CD4-positive, alpha-beta T cell (primary cell): ENCODE measurements at regions not wholly inside any gene's neighbourhood (a gene's known extent, or its start where the extent isn't known, plus 50 kb on each side); places are given as distances from the start of the nearest gene placed in this dataset.

ENCODE experiments used
- ATAC-seq: fragments of 200-7000 bp; cut with Tn5 transposase; one replicate; pipeline ENCODE4 v1.10.0; 2022; ENCODE audit warnings: mild to moderate bottlenecking; ENCODE audit not compliant: poor library complexity
- CTCF ChIA-PET: fragments of 350-600 bp; sonication (Branson Sonifier 250); formaldehyde crosslinking; loops from one replicate; lab custom pipeline; 2021; ENCODE audit warnings: antibody characterized with exemption, inconsistent platforms; lab: Charles Lee
- POLR2A ChIA-PET: fragments of 350-600 bp; sonication (Branson Sonifier 250); formaldehyde crosslinking; loops from one replicate; lab custom pipeline; 2021; ENCODE audit warnings: antibody characterized with exemption, inconsistent platforms; lab: Charles Lee
- DNase-seq, 14 experiments: peaks; one replicate each; pipeline ENCODE4 v3.0.0-alpha.2; 2013 to 2020; ENCODE audit warnings: mixed read lengths in 2 of 14
- H3K27ac ChIP-seq, 2 donors: one replicate each; pipeline versions ENCODE4 v1.5.1 to v1.7.0; 2013; ENCODE audit warnings: low read length in 2 of 2, low read depth in 1 of 2, mild to moderate bottlenecking in 1 of 2
- H3K27me3 ChIP-seq, 2 experiments: 1 replicate in 1 of 2; 2 replicates in 1 of 2; pipeline versions ENCODE4 v1.6.1 to v1.7.0; 2013; ENCODE audit warnings: low read length in 2 of 2, control low read depth in 1 of 2, mild to moderate bottlenecking in 1 of 2, moderate library complexity in 1 of 2; ENCODE audit not compliant: insufficient read depth in 2 of 2, control insufficient read depth in 1 of 2
- H3K36me3 ChIP-seq: one replicate; pipeline ENCODE4 v1.6.1; 2013; ENCODE audit warnings: low read length, control low read depth; ENCODE audit not compliant: insufficient read depth
- H3K4me1 ChIP-seq: one replicate; pipeline ENCODE4 v1.6.1; 2013; ENCODE audit warnings: low read length, control low read depth; ENCODE audit not compliant: insufficient read depth
- H3K4me3 ChIP-seq: one replicate; pipeline ENCODE4 v1.5.1; 2013; ENCODE audit warnings: mild to moderate bottlenecking, low read length, moderate library complexity
- H3K9me3 ChIP-seq, 2 experiments: 1 replicate in 1 of 2; 2 replicates in 1 of 2; pipeline versions ENCODE4 v1.6.1 to v1.7.0; 2013; ENCODE audit warnings: low read length in 2 of 2, mild to moderate bottlenecking in 2 of 2, control low read depth in 1 of 2, moderate library complexity in 1 of 2; ENCODE audit not compliant: control insufficient read depth in 1 of 2, insufficient read depth in 1 of 2
- H3K27ac Mint-ChIP-seq: one replicate; pipeline ENCODE4 v1.8.0; 2020; ENCODE audit warnings: mixed read lengths
- H3K27me3 Mint-ChIP-seq: one replicate; pipeline ENCODE4 v1.8.0; 2021; ENCODE audit warnings: mixed read lengths
- H3K36me3 Mint-ChIP-seq: one replicate; pipeline ENCODE4 v1.8.0; 2021; ENCODE audit warnings: low read depth, mixed read lengths
- H3K4me1 Mint-ChIP-seq: one replicate; pipeline ENCODE4 v1.8.0; 2021; ENCODE audit warnings: low read depth, mixed read lengths
- H3K4me3 Mint-ChIP-seq: one replicate; pipeline ENCODE4 v1.8.0; 2020; ENCODE audit warnings: mild to moderate bottlenecking, mixed read lengths
- H3K9me3 Mint-ChIP-seq: one replicate; pipeline ENCODE4 v1.8.0; 2020; ENCODE audit warnings: mixed read lengths
- CTCF ChIP-seq: fragments of 200-600 bp; IDR thresholded peaks from one replicate; pipeline ENCODE4 v1.8.0; 2022; ENCODE audit warnings: antibody characterized with exemption, mild to moderate bottlenecking
- intact Hi-C, 2 experiments: fragments of 100-400 bp; cut with DNase I in 1 of 2; cut with micrococcal nuclease in 1 of 2; formaldehyde crosslinking; loops; one replicate each; pipeline versions ENCODE4 v1.15.1 to v1.9.0; 2023 to 2025; cut with DNase I, micrococcal nuclease

DNA sequence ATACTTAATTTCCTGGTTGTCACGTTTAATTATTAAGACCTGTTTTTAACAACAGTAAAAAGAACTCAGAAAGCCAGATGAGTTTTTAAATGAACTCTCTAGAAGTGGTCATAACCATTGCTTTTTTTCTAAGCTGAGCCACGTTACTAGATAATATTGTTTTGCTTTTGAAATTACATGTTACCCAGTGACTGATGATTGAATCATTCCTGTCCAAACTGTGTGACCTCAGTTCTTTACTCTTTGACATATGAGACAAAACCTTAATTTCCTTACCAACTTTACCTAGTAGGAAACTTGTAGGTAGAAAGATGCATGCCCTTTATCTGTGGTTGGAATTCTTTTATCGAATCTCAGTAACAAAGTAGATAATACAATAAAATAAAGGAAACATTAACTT is 411.7 kb downstream of the SH3GL2 start:
- no peaks in the 10 kb centered on the region for H3K36me3 Mint-ChIP-seq
- H3K4me1 ChIP-seq: no peaks in the 10 kb centered on the region

DNA sequence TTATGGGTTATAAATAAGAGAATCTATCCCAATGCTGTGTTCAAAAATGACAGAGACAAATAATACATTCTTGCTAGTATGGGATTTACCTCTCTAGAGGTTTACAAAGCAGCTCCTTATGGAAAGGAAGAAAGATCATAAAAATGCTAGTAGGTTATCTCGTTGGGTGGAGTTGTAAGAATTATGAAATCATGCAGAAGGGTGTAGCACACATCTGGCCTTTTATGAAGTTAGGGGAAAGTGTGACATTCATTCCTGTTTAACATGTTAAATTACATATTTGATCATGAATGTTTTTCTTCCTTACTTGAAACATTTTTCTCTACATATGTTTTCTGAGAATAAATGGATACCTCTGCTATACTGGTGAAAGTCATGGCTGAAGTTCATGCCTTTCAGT is 414.2 kb downstream of the SH3GL2 start:
- no peaks in the 10 kb centered on the region for H3K4me1 Mint-ChIP-seq
- ChIA-PET POLR2A (no interaction called here), CTCF (no interaction called here)
- Histone ChIP-seq H3K9me3 (no peaks in the 10 kb centered on the region), H3K27ac (no peak overlapping the region), H3K27me3 (no peaks in the 10 kb centered on the region), H3K36me3 (no peaks in the 10 kb centered on the region), H3K4me3 (no peak overlapping the region), H3K4me1 (no peaks in the 10 kb centered on the region)
- intact Hi-C loops: no loop called here
- DNase-seq (no peak), ATAC-seq (no peak)
- H3K4me3 Mint-ChIP-seq: no peak overlapping the region
- H3K27me3 Mint-ChIP-seq: no peaks in the 10 kb centered on the region
- TF ChIP-seq CTCF: no peak
- H3K27ac Mint-ChIP-seq: no peak overlapping the region
- H3K9me3 Mint-ChIP-seq: peaks cover 3% of the 10 kb centered on the region
- no peaks in the 10 kb centered on the region for H3K36me3 Mint-ChIP-seq

More for the DNA sequence above, 411.7 kb downstream of the SH3GL2 start:
- DNase-seq (no peak), ATAC-seq (no peak)
- no peak overlapping the region for H3K4me3 Mint-ChIP-seq
- Histone ChIP-seq H3K4me3 (no peak overlapping the region), H3K9me3 (no peaks in the 10 kb centered on the region), H3K36me3 (no peaks in the 10 kb centered on the region), H3K27ac (no peak overlapping the region), H3K27me3 (no peaks in the 10 kb centered on the region)
- ChIA-PET POLR2A (no interaction called here), CTCF (no interaction called here)
- peaks cover 3% of the 10 kb centered on the region for H3K9me3 Mint-ChIP-seq
- H3K4me1 Mint-ChIP-seq: no peaks in the 10 kb centered on the region
- H3K27ac Mint-ChIP-seq: no peak overlapping the region
- TF ChIP-seq CTCF: no peak
- intact Hi-C loops: no loop called here
- no peaks in the 10 kb centered on the region for H3K27me3 Mint-ChIP-seq

- Mint-ChIP-seq H3K27ac (no peak overlapping the region), H3K36me3 (no peaks in the 10 kb centered on the region), H3K4me1 (no peaks in the 10 kb centered on the region), H3K27me3 (no peaks in the 10 kb centered on the region), H3K9me3 (peaks cover 3% of the 10 kb centered on the region), H3K4me3 (no peak overlapping the region)
- Histone ChIP-seq H3K4me3 (no peak overlapping the region), H3K36me3 (no peaks in the 10 kb centered on the region), H3K27me3 (no peaks in the 10 kb centered on the region), H3K9me3 (no peaks in the 10 kb centered on the region), H3K27ac (no peak overlapping the region), H3K4me1 (no peaks in the 10 kb centered on the region)
- POLR2A ChIA-PET: no interaction called here
- DNase-seq (no peak), ATAC-seq (no peak)
- intact Hi-C loops: no loop called here
- TF ChIP-seq CTCF: no peak
- CTCF ChIA-PET: no interaction called here
These were observed 416.0 kb downstream of the SH3GL2 start for GRCh38 chr9:17994695-17995425.
